ENCODE measurements at regions not wholly inside any gene's neighbourhood (a gene's known extent, or its start where the extent isn't known, plus 50 kb on each side); places are given as distances from the start of the nearest gene placed in this dataset.

- no peak for TF ChIP-seq EGR1 (IDR thresholded peaks at IDR 0.05; ENCODE audit: borderline replicate concordance in 1 of 2, low read depth in 2 of 2, low read length in 2 of 2)
- no peak for TF ChIP-seq FOS (IDR thresholded peaks at IDR 0.05; ENCODE audit: borderline replicate concordance, extremely low read depth, insufficient read length)
- TF ChIP-seq MYC (IDR thresholded peaks at IDR 0.05; ENCODE audit: insufficient read depth, insufficient read length, insufficient replicate concordance, low read length, severe bottlenecking), result no peak
- TF ChIP-seq CTCF (IDR thresholded peaks at IDR 0.05 in 2 of 3, conservative IDR thresholded peaks at IDR 0.05 in 1 of 3; ENCODE audit: control insufficient read depth in 2 of 3, extremely low read depth in 1 of 3, insufficient read depth in 1 of 3, low read depth in 3 of 3, low read length in 3 of 3), result no peak
- TF ChIP-seq BRCA1 (IDR thresholded peaks at IDR 0.05; ENCODE audit: low read depth, low read length), result no peak
- TF ChIP-seq RCOR1 (conservative IDR thresholded peaks at IDR 0.05; ENCODE audit: low read depth, low read length), result no peak
Measured at GRCh38 chr13:44171861-44172260, 201.8 kb upstream of the SERP2 start.

Data from GM12878 (cell line).